GM21381 (cell line): ENCODE measurements at regions not wholly inside any gene's neighbourhood (a gene's known extent, or its start where the extent isn't known, plus 50 kb on each side); places are given as distances from the start of the nearest gene placed in this dataset.
"Not testable (repeated sequence)": the region's sequence is repeated elsewhere in the genome, so short reads cannot be mapped to it uniquely, and the experiment has no call there.

Experiments
- ATAC-seq: cut with Tn5 transposase; IDR thresholded peaks from one replicate; pipeline ENCODE4 v1.9.1; 2021; ENCODE audit warnings: mild to moderate bottlenecking, moderate library complexity; ENCODE audit not compliant: unreplicated experiment

- ATAC-seq = no peak
These were observed 726.4 kb upstream of the SOX11 start for GRCh38 chr2:4965556-4966320.

GRCh38 chr2:4967206-4967605, 725.0 kb upstream of the SOX11 start:
- ATAC-seq = no peak

GRCh38 chr2:4972472-4972871, 719.7 kb upstream of the SOX11 start:
- no peak for ATAC-seq

- ATAC-seq = no peak
These were observed 718.8 kb upstream of the SOX11 start for GRCh38 chr2:4973354-4973753.

- no peak for ATAC-seq
These were observed 718.2 kb upstream of the SOX11 start for GRCh38 chr2:4973973-4974372.

GRCh38 chr2:4976407-4976806, 715.8 kb upstream of the SOX11 start:
- ATAC-seq = no peak

- no peak for ATAC-seq
These were observed 713.1 kb upstream of the SOX11 start for GRCh38 chr2:4979111-4979510.

- no peak for ATAC-seq
These were observed 711.2 kb upstream of the SOX11 start for GRCh38 chr2:4980995-4981394.

- ATAC-seq = no peak
These were observed 710.3 kb upstream of the SOX11 start for GRCh38 chr2:4981802-4982409.

- ATAC-seq = not testable (repeated sequence)
These were observed 703.7 kb upstream of the SOX11 start for GRCh38 chr2:4988444-4988843.

GRCh38 chr2:4992226-4992625, 700.0 kb upstream of the SOX11 start:
- no peak for ATAC-seq

- no peak for ATAC-seq
These were observed 696.7 kb upstream of the SOX11 start for GRCh38 chr2:4995466-4995865.

- no peak for ATAC-seq
These were observed 684.6 kb upstream of the SOX11 start for GRCh38 chr2:5007596-5007995.

- no peak for ATAC-seq
These were observed 672.9 kb upstream of the SOX11 start for GRCh38 chr2:5019324-5019723.

GRCh38 chr2:5020116-5020875, 671.9 kb upstream of the SOX11 start:
- ATAC-seq = no peak

GRCh38 chr2:5021136-5021535, 671.0 kb upstream of the SOX11 start:
- no peak for ATAC-seq

- no peak for ATAC-seq
These were observed 670.1 kb upstream of the SOX11 start for GRCh38 chr2:5022061-5022460.

- ATAC-seq = not testable (repeated sequence)
These were observed 669.2 kb upstream of the SOX11 start for GRCh38 chr2:5022708-5023635.

- ATAC-seq = no peak
These were observed 665.5 kb upstream of the SOX11 start for GRCh38 chr2:5026571-5027234.

GRCh38 chr2:5035057-5035488, 657.1 kb upstream of the SOX11 start:
- no peak for ATAC-seq
